Vagina (tissue), 2 donors: ENCODE measurements at regions not wholly inside any gene's neighbourhood (a gene's known extent, or its start where the extent isn't known, plus 50 kb on each side); places are given as distances from the start of the nearest gene placed in this dataset.

Experiments used
- DNase-seq, 2 donors: peaks; one replicate each; pipeline ENCODE4 v3.0.0-alpha.2; 2017; ENCODE audit errors: extremely low spot score in 2 of 2
- H3K27ac ChIP-seq: fragments of 200-600 bp; sonication (generic); one replicate; pipeline ENCODE4 v1.5.1; 2019
- H3K27me3 ChIP-seq: fragments of 200-600 bp; sonication (generic); one replicate; pipeline ENCODE4 v1.5.1; 2019
- H3K36me3 ChIP-seq, 2 donors: fragments of 200-600 bp; sonication (generic); one replicate each; pipeline ENCODE4 v1.5.1; 2017 to 2019
- H3K4me1 ChIP-seq: fragments of 200-600 bp; sonication (generic); one replicate; pipeline ENCODE4 v1.5.1; 2019
- H3K4me3 ChIP-seq, 2 donors: fragments of 200-600 bp; sonication (generic); 1 replicate in 1 of 2; 2 replicates in 1 of 2; pipeline ENCODE4 v1.5.1; 2016 to 2019
- H3K9me3 ChIP-seq: fragments of 200-600 bp; sonication (generic); one replicate; pipeline ENCODE4 v1.5.1; 2019
- POLR2A ChIP-seq, 2 donors: fragments of 450-650 bp; IDR thresholded peaks; one replicate each; pipeline ENCODE4 v1.6.1; 2017; ENCODE audit warnings: antibody characterized with exemption in 2 of 2, mild to moderate bottlenecking in 2 of 2, moderate library complexity in 2 of 2
- POLR2AphosphoS5 ChIP-seq, 2 donors: sonication (generic); formaldehyde crosslinking; IDR thresholded peaks; one replicate each; pipeline ENCODE4 v1.9.0; 2017; ENCODE audit warnings: antibody characterized with exemption in 2 of 2, mild to moderate bottlenecking in 2 of 2, low read depth in 1 of 2; ENCODE audit not compliant: insufficient read depth in 1 of 2
- intact Hi-C: fragments of 100-400 bp; cut with DNase I; formaldehyde crosslinking; loops from one replicate; pipeline ENCODE4 v1.15.1; 2023
- TF ChIP-seq, protein P1 (sequence below), 3 experiments: fragments of 450-650 bp in 2 of 3; fragments of 200-600 bp in 1 of 3; sonication (generic) in 1 of 3; IDR thresholded peaks; one replicate each; pipeline ENCODE4 v1.5.1; 2017 to 2019; ENCODE audit warnings: antibody characterized with exemption in 3 of 3, mild to moderate bottlenecking in 2 of 3, moderate library complexity in 2 of 3

DNA sequence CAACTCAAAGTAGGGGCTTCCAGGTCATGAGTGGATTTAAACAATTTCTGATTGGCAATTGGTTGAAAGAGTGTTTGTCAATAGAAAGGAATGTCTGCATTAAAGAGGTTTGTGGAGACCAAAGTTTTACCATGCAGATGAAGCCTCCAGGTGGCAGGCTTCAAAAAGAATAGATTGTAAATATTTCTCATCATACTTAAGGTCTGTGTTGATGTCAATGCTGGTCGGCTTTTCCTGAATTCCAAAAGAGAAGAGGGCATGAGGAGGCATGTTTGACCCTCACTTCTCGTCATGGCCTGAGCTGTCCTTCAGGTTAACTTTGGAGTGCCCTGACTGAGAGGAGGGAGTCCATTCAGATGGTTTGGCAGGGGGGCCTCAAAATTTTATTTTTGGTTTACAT is 125.4 kb upstream of the RFC3 start:
- Histone ChIP-seq H3K4me3 (no peak overlapping the region), H3K4me1 (peaks cover 5% of the 10 kb centered on the region), H3K9me3 (no peaks in the 10 kb centered on the region), H3K36me3 (no peaks in the 10 kb centered on the region), H3K27ac (no peak overlapping the region), H3K27me3 (no peaks in the 10 kb centered on the region)
- intact Hi-C loops: no loop called here
- no peak for DNase-seq
- TF ChIP-seq POLR2AphosphoS5 (IDR thresholded peaks at IDR 0.05; ENCODE audit: insufficient read depth in 1 of 2, low read depth in 1 of 2): no peak
- no peak for TF ChIP-seq POLR2A (IDR thresholded peaks at IDR 0.05)
- TF ChIP-seq, protein P1, sequence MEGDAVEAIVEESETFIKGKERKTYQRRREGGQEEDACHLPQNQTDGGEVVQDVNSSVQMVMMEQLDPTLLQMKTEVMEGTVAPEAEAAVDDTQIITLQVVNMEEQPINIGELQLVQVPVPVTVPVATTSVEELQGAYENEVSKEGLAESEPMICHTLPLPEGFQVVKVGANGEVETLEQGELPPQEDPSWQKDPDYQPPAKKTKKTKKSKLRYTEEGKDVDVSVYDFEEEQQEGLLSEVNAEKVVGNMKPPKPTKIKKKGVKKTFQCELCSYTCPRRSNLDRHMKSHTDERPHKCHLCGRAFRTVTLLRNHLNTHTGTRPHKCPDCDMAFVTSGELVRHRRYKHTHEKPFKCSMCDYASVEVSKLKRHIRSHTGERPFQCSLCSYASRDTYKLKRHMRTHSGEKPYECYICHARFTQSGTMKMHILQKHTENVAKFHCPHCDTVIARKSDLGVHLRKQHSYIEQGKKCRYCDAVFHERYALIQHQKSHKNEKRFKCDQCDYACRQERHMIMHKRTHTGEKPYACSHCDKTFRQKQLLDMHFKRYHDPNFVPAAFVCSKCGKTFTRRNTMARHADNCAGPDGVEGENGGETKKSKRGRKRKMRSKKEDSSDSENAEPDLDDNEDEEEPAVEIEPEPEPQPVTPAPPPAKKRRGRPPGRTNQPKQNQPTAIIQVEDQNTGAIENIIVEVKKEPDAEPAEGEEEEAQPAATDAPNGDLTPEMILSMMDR (IDR thresholded peaks at IDR 0.05): no peak

DNA sequence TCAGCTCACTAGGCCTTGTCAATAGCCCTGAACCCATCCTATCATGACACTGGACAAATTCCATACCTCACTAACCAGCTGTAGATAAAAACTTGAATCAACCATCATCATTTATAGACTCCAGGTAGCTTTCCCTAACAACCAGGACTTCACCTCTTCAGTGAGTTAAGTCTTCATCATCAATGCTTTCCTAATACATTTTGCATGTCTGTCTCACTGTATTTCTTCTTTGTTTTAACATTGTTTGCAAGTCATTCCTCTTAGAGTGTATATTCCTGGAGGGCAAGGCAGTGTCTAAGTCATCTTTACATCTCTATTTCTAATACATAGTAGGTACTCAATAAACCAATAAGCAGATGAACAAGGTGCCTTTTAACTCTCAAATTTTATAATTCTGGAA is 123.4 kb upstream of the RFC3 start:
- Histone ChIP-seq H3K4me3 (no peak overlapping the region), H3K36me3 (no peaks in the 10 kb centered on the region), H3K27me3 (no peaks in the 10 kb centered on the region), H3K4me1 (peaks cover 2% of the 10 kb centered on the region), H3K27ac (no peak overlapping the region), H3K9me3 (no peaks in the 10 kb centered on the region)
- intact Hi-C loops: no loop called here
- TF ChIP-seq POLR2AphosphoS5 (IDR thresholded peaks at IDR 0.05; ENCODE audit: insufficient read depth in 1 of 2, low read depth in 1 of 2) (no peak), POLR2A (IDR thresholded peaks at IDR 0.05) (no peak)
- TF ChIP-seq, protein P1 (IDR thresholded peaks at IDR 0.05): no peak
- no peak for DNase-seq

DNA sequence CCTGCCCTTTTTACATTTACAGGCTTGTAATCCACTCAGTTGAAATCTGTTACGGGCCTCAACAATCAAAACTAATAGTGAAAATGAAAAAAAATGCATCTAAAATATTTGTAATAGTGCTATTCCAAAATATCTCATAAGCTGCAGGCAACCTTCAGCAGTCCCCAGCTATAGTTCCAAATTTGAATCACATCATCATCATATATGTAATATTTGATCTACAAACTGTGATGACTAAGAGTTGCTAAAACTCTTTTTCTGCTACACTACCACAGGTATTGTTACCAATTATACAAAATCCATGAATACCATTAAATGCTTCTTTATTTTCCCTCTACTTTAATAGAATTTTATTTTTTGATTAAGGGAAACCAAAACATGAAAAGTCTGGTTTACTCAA is 121.4 kb upstream of the RFC3 start:
- Histone ChIP-seq H3K27ac (no peak overlapping the region), H3K4me3 (no peak overlapping the region), H3K36me3 (no peaks in the 10 kb centered on the region), H3K4me1 (no peaks in the 10 kb centered on the region), H3K9me3 (no peaks in the 10 kb centered on the region), H3K27me3 (no peaks in the 10 kb centered on the region)
- DNase-seq: no peak
- intact Hi-C loops: no loop called here
- TF ChIP-seq, protein P1 (IDR thresholded peaks at IDR 0.05): no peak
- TF ChIP-seq POLR2A (IDR thresholded peaks at IDR 0.05) (no peak), POLR2AphosphoS5 (IDR thresholded peaks at IDR 0.05; ENCODE audit: insufficient read depth in 1 of 2, low read depth in 1 of 2) (no peak)

DNA sequence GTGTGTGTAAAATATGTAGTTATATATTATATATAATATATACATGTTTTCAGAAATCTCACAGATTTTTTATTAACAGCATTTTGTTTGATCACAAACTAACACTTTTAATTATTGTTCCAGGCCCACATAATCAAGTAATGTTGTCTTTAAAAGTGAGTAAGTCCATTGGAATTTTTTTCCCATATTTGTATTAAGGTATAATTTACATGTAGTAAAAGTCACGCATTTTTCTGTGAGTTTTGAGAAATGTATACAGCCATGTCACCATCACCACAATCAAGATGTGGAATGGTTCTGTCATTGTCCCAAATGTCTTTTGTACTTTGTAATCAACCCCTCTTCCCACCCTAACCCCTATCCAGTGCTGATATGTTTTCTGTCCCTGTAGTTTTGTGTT is 120.0 kb upstream of the RFC3 start:
- H3K27me3 ChIP-seq: no peaks in the 10 kb centered on the region
- intact Hi-C loops: no loop called here
- no peak overlapping the region for H3K4me3 ChIP-seq
- TF ChIP-seq, protein P1 (IDR thresholded peaks at IDR 0.05): no peak
- TF ChIP-seq POLR2A (IDR thresholded peaks at IDR 0.05) (no peak), POLR2AphosphoS5 (IDR thresholded peaks at IDR 0.05; ENCODE audit: insufficient read depth in 1 of 2, low read depth in 1 of 2) (no peak)
- H3K36me3 ChIP-seq: no peaks in the 10 kb centered on the region
- H3K27ac ChIP-seq: no peak overlapping the region
- no peaks in the 10 kb centered on the region for H3K9me3 ChIP-seq
- H3K4me1 ChIP-seq: no peaks in the 10 kb centered on the region
- DNase-seq: no peak

DNA sequence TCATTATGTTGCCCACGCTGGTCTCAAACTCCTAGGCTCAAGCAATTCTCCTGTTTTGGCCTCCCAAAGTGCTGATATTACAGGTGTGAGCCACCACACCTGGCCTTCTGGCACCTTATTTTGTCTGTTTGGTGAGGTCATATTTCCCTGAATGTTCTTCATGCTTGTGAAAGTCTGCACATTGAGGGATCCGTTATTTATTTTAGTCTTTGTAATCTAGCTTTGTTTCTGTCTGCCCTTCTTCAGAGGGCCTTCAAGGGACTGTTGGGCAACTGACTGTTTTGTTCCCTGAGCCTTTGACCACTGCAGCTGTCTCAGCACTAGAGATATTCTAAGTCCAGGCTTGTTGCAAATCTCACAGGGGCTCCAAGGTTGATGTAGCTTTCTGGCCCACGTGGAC is 110.5 kb upstream of the RFC3 start:
- H3K4me3 ChIP-seq: no peak overlapping the region
- no peaks in the 10 kb centered on the region for H3K27me3 ChIP-seq
- H3K36me3 ChIP-seq: no peaks in the 10 kb centered on the region
- no peak for TF ChIP-seq POLR2A (IDR thresholded peaks at IDR 0.05)
- no peak for TF ChIP-seq POLR2AphosphoS5 (IDR thresholded peaks at IDR 0.05; ENCODE audit: insufficient read depth in 1 of 2, low read depth in 1 of 2)
- TF ChIP-seq, protein P1 (IDR thresholded peaks at IDR 0.05): no peak
- peaks cover 4% of the 10 kb centered on the region for H3K9me3 ChIP-seq
- H3K4me1 ChIP-seq: no peaks in the 10 kb centered on the region
- H3K27ac ChIP-seq: no peak overlapping the region
- no peak for DNase-seq
- intact Hi-C loops: no loop called here
